H9 (cell line): ENCODE measurements at regions not wholly inside any gene's neighbourhood (a gene's known extent, or its start where the extent isn't known, plus 50 kb on each side); places are given as distances from the start of the nearest gene placed in this dataset.

Experiments used
- DNase-seq: peaks from one replicate; pipeline ENCODE4 v3.0.0-alpha.2; 2017
- H2AFZ ChIP-seq: one replicate; pipeline ENCODE4 v1.6.1; 2013; ENCODE audit warnings: mild to moderate bottlenecking, low read length, control low read depth, moderate library complexity
- H2AK5ac ChIP-seq: 2 replicates; pipeline ENCODE4 v1.6.1; 2013; ENCODE audit warnings: low read length, control low read depth, mixed read lengths; ENCODE audit not compliant: insufficient read length
- H2BK120ac ChIP-seq: one replicate; pipeline ENCODE4 v1.6.1; 2013; ENCODE audit warnings: low read depth, mild to moderate bottlenecking, low read length, control low read depth, inconsistent platforms; ENCODE audit not compliant: poor library complexity, severe bottlenecking
- H2BK12ac ChIP-seq: 2 replicates; pipeline ENCODE4 v1.6.1; 2013; ENCODE audit warnings: low read length, control low read depth, mixed read lengths, low read depth; ENCODE audit not compliant: insufficient read length
- H2BK15ac ChIP-seq: 2 replicates; pipeline ENCODE4 v1.6.1; 2013; ENCODE audit warnings: low read depth, low read length, control low read depth
- H2BK20ac ChIP-seq: one replicate; pipeline ENCODE4 v1.6.1; 2013; ENCODE audit warnings: low read depth, mild to moderate bottlenecking, low read length, control low read depth, inconsistent platforms; ENCODE audit not compliant: poor library complexity, severe bottlenecking
- H2BK5ac ChIP-seq: 2 replicates; pipeline ENCODE4 v1.6.1; 2013; ENCODE audit warnings: low read length, control low read depth, mixed read lengths; ENCODE audit not compliant: insufficient read length
- H3K14ac ChIP-seq: 2 replicates; pipeline ENCODE4 v1.6.1; 2013; ENCODE audit warnings: low read length, control low read depth; ENCODE audit not compliant: insufficient read depth
- H3K18ac ChIP-seq: 2 replicates; pipeline ENCODE4 v1.6.1; 2013; ENCODE audit warnings: low read depth, mild to moderate bottlenecking, mixed read lengths, low read length, control low read depth; ENCODE audit not compliant: insufficient read length
- H3K23ac ChIP-seq: 2 replicates; pipeline ENCODE4 v1.6.1; 2013; ENCODE audit warnings: low read length, control low read depth, mixed read lengths, low read depth; ENCODE audit not compliant: insufficient read length
- H3K23me2 ChIP-seq: 2 replicates; pipeline ENCODE4 v1.6.1; 2013; ENCODE audit warnings: low read depth, mild to moderate bottlenecking, mixed read lengths, low read length, control low read depth; ENCODE audit not compliant: insufficient read length, poor library complexity, severe bottlenecking
- H3K27ac ChIP-seq: 2 replicates; pipeline ENCODE4 v1.5.1; 2013; ENCODE audit warnings: low read length, control low read depth, mixed read lengths, low read depth; ENCODE audit not compliant: insufficient read length
- H3K27me3 ChIP-seq: 2 replicates; pipeline ENCODE4 v1.6.1; 2013; ENCODE audit warnings: low read length, control low read depth, inconsistent platforms; ENCODE audit not compliant: insufficient read depth
- H3K4ac ChIP-seq: 2 replicates; pipeline ENCODE4 v1.6.1; 2013; ENCODE audit warnings: low read depth, mild to moderate bottlenecking, control low read depth, inconsistent platforms, low read length, moderate library complexity
- H3K4me1 ChIP-seq: 2 replicates; pipeline ENCODE4 v1.6.1; 2013; ENCODE audit warnings: low read length, control low read depth, inconsistent platforms; ENCODE audit not compliant: insufficient read depth
- H3K4me2 ChIP-seq: 2 replicates; pipeline ENCODE4 v1.6.1; 2013; ENCODE audit warnings: low read length, control low read depth, mixed read lengths; ENCODE audit not compliant: insufficient read length, insufficient read depth
- H3K56ac ChIP-seq: 2 replicates; pipeline ENCODE4 v1.6.1; 2013; ENCODE audit warnings: low read depth, mild to moderate bottlenecking, mixed read lengths, low read length, control low read depth; ENCODE audit not compliant: insufficient read length
- H3K79me1 ChIP-seq: 2 replicates; pipeline ENCODE4 v1.6.1; 2013; ENCODE audit warnings: low read depth, mild to moderate bottlenecking, moderate library complexity, low read length, control low read depth, inconsistent platforms; ENCODE audit not compliant: insufficient read depth, poor library complexity, severe bottlenecking
- H3K79me2 ChIP-seq: 2 replicates; pipeline ENCODE4 v1.6.1; 2013; ENCODE audit warnings: low read length, control low read depth, inconsistent platforms; ENCODE audit not compliant: insufficient read depth
- H3K9ac ChIP-seq: 2 replicates; pipeline ENCODE4 v1.6.1; 2013; ENCODE audit warnings: low read length, control low read depth, mixed read lengths; ENCODE audit not compliant: insufficient read length; ENCODE audit errors: extremely low read depth
- H3K9me3 ChIP-seq: one replicate; pipeline ENCODE4 v1.6.1; 2013; ENCODE audit warnings: low read depth, low read length, inconsistent platforms; ENCODE audit not compliant: control insufficient read depth
- H3T11ph ChIP-seq: one replicate; pipeline ENCODE4 v1.6.1; 2013; ENCODE audit warnings: mild to moderate bottlenecking, low read length, control low read depth, inconsistent platforms
- H4K20me1 ChIP-seq: one replicate; pipeline ENCODE4 v1.6.1; 2013; ENCODE audit not compliant: control insufficient read depth, insufficient read length, insufficient read depth
- H4K5ac ChIP-seq: 2 replicates; pipeline ENCODE4 v1.6.1; 2013; ENCODE audit warnings: low read depth, mild to moderate bottlenecking, mixed read lengths, low read length, control low read depth; ENCODE audit not compliant: insufficient read length
- H4K8ac ChIP-seq: replicated peaks from 2 replicates; pipeline ENCODE4 v1.6.1; 2013; ENCODE audit warnings: low read length, control low read depth, mixed read lengths, low read depth; ENCODE audit not compliant: insufficient read length
- H4K91ac ChIP-seq: 2 replicates; pipeline ENCODE4 v1.6.1; 2013; ENCODE audit warnings: low read depth, mild to moderate bottlenecking, moderate library complexity, mixed read lengths, low read length, control low read depth; ENCODE audit not compliant: insufficient read length
- H3K27ac Mint-ChIP-seq, 3 experiments: 2 replicates in 2 of 3; 3 replicates in 1 of 3; pipeline ENCODE4 v1.8.0; 2020 to 2021; ENCODE audit warnings: mixed read lengths in 3 of 3, mild to moderate bottlenecking in 1 of 3, moderate library complexity in 1 of 3
- H3K27me3 Mint-ChIP-seq: 2 replicates; pipeline ENCODE4 v1.8.0; 2021; ENCODE audit warnings: low read depth, mild to moderate bottlenecking, moderate library complexity, mixed read lengths
- H3K36me3 Mint-ChIP-seq, 3 experiments: 2 replicates in 2 of 3; 3 replicates in 1 of 3; pipeline ENCODE4 v1.8.0; 2020 to 2021; ENCODE audit warnings: low read depth in 3 of 3, mixed read lengths in 3 of 3; ENCODE audit not compliant: insufficient read depth in 1 of 3
- H3K4me1 Mint-ChIP-seq, 2 experiments: 2 replicates each; pipeline ENCODE4 v1.8.0; 2020; ENCODE audit warnings: mixed read lengths in 2 of 2
- H3K4me3 Mint-ChIP-seq, 2 experiments: 2 replicates in 1 of 2; 3 replicates in 1 of 2; pipeline ENCODE4 v1.8.0; 2020 to 2021; ENCODE audit warnings: mild to moderate bottlenecking in 2 of 2, mixed read lengths in 2 of 2, moderate library complexity in 1 of 2
- H3K9me3 Mint-ChIP-seq, 2 experiments: 2 replicates in 1 of 2; 3 replicates in 1 of 2; pipeline ENCODE4 v1.8.0; 2020; ENCODE audit warnings: mild to moderate bottlenecking in 2 of 2, mixed read lengths in 2 of 2, moderate library complexity in 1 of 2
- WGBS: extraction: QIAGEN DNeasy Blood & Tissue Kit; methylation state at CpG from one replicate; pipeline ENCODE4 v1.1.7; 2013; ENCODE audit warnings: missing lambda C conversion rate, low lambda C conversion rate, mixed read lengths; ENCODE audit not compliant: insufficient read length; ENCODE audit errors: extremely low coverage; 5-methylcytosine and 5-hydroxymethylcytosine counted together
- TF ChIP-seq, protein P1 (sequence below): fragments of 200-600 bp; sonication (generic); conservative IDR thresholded peaks from 3 replicates; pipeline ENCODE4 v1.8.0; 2021; ENCODE audit warnings: antibody characterized with exemption, mild to moderate bottlenecking

DNA sequence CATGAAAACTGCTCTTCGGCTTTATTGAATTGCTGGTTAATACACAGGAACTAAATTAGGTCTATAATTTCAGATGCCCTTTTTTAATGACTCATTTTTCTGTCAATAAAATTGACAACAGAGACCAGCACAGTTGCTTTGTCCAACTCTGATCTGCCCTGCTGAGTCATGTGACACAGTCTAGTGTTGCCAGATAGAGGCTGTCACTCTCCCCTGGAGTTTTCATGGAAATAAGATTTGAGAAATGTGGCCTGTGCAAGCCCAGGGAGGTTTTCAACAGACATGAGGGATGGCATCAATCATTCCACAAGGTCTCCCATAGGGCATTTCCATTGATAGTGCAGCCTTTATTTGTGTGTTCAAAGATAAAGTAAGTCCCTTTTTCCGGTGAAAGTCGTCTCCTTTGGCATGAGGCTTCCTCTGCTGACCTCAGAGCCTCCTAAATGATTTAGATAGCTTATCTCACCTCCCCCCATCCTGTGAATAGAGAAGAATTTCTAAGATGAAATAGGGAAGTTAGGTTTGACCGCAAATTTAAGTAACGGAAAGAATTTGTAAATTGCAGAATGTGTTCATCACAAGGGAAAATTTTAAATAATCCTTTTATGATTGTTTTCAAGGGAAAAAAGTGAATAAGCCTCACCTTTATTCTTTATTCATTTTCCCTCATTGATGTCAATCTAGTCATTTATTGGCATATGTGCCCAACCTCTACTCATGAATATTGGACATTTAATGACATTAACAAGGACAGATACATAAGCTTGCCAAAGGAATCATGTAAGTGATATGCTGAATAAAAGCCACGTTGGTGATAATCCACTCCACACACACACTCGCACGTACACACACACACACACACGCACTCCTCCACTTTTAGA lies 277.7 kb downstream of the ADGB start:
- Histone ChIP-seq H3K4ac (no peak overlapping the region), H3K56ac (no peak overlapping the region), H2AFZ (no peak overlapping the region), H3K9me3 (no peaks in the 10 kb centered on the region), H3K27me3 (no peaks in the 10 kb centered on the region), H3K27ac (no peak overlapping the region), H4K20me1 (no peaks in the 10 kb centered on the region), H2BK15ac (no peak overlapping the region), H3T11ph (no peak overlapping the region), H2BK20ac (no peak overlapping the region), H3K4me2 (no peak overlapping the region), H3K18ac (no peak overlapping the region), H4K5ac (no peak overlapping the region), H3K79me1 (no peaks in the 10 kb centered on the region), H2AK5ac (no peak overlapping the region), H4K91ac (no peak overlapping the region), H3K9ac (no peak overlapping the region), H2BK5ac (no peak overlapping the region), H2BK120ac (no peak overlapping the region), H3K79me2 (no peaks in the 10 kb centered on the region), H3K4me1 (no peaks in the 10 kb centered on the region; the same call in 1 of the 2 replicates), H2BK12ac (no peak overlapping the region), H3K23me2 (no peaks in the 10 kb centered on the region), H3K14ac (no peak overlapping the region), H4K8ac (no peak overlapping the region), H3K23ac (no peak overlapping the region)
- no CpG with 5 or more reads among the region's 9 CpGs for WGBS
- Mint-ChIP-seq H3K9me3 (no peaks in the 10 kb centered on the region), H3K4me3 (no peak overlapping the region), H3K27me3 (no peaks in the 10 kb centered on the region), H3K27ac (no peak overlapping the region), H3K4me1 (peaks cover 5% of the 10 kb centered on the region in 2 experiments), H3K36me3 (no peaks in the 10 kb centered on the region)
- TF ChIP-seq, protein P1, sequence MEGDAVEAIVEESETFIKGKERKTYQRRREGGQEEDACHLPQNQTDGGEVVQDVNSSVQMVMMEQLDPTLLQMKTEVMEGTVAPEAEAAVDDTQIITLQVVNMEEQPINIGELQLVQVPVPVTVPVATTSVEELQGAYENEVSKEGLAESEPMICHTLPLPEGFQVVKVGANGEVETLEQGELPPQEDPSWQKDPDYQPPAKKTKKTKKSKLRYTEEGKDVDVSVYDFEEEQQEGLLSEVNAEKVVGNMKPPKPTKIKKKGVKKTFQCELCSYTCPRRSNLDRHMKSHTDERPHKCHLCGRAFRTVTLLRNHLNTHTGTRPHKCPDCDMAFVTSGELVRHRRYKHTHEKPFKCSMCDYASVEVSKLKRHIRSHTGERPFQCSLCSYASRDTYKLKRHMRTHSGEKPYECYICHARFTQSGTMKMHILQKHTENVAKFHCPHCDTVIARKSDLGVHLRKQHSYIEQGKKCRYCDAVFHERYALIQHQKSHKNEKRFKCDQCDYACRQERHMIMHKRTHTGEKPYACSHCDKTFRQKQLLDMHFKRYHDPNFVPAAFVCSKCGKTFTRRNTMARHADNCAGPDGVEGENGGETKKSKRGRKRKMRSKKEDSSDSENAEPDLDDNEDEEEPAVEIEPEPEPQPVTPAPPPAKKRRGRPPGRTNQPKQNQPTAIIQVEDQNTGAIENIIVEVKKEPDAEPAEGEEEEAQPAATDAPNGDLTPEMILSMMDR: no peak
- no peak for DNase-seq
